Urothelium cell line (cell line): ENCODE measurements at regions not wholly inside any gene's neighbourhood (a gene's known extent, or its start where the extent isn't known, plus 50 kb on each side); places are given as distances from the start of the nearest gene placed in this dataset.
A peak's percentile ranks its signal among the peaks of the same experiment; 100 is the strongest.
"Not testable (repeated sequence)": the region's sequence is repeated elsewhere in the genome, so short reads cannot be mapped to it uniquely, and the experiment has no call there.

Experiments used
- DNase-seq: peaks from one replicate; pipeline ENCODE4 v3.0.0; 2011; ENCODE audit warnings: low spot score, mixed read lengths
- FAIRE-seq: peaks from 2 replicates; lab custom pipeline; 2011; peaks lifted over from hg19 to GRCh38; lab: Jason Lieb, UNC

GRCh38 chr5:124622851-124623250, 123.6 kb downstream of the ZNF608 start:
- FAIRE-seq, result no peak
- no peak for DNase-seq

GRCh38 chr5:124621279-124621678, 125.2 kb downstream of the ZNF608 start:
- FAIRE-seq, result no peak

GRCh38 chr5:124620743-124621142, 125.7 kb downstream of the ZNF608 start:
- no peak for FAIRE-seq
- DNase-seq, result no peak

More at GRCh38 chr5:124621279-124621678, 125.2 kb downstream of the ZNF608 start:
- DNase-seq, result no peak

- no peak for DNase-seq
Observed at GRCh38 chr5:124619121-124619520, 127.3 kb downstream of the ZNF608 start.

GRCh38 chr5:124617787-124618186, 128.7 kb downstream of the ZNF608 start:
- FAIRE-seq (no peak), DNase-seq (no peak)

More at GRCh38 chr5:124619121-124619520, 127.3 kb downstream of the ZNF608 start:
- no peak for FAIRE-seq

GRCh38 chr5:124614836-124615385, 131.5 kb downstream of the ZNF608 start:
- DNase-seq (no peak), FAIRE-seq (no peak)

GRCh38 chr5:124614105-124614504, 132.3 kb downstream of the ZNF608 start:
- no peak for DNase-seq
- FAIRE-seq, result no peak

- DNase-seq, result no peak
- no peak for FAIRE-seq
Observed at GRCh38 chr5:124613273-124613953, 133.0 kb downstream of the ZNF608 start.

- DNase-seq (no peak), FAIRE-seq (no peak)
Observed at GRCh38 chr5:124612023-124612422, 134.4 kb downstream of the ZNF608 start.

GRCh38 chr5:124611262-124611661, 135.2 kb downstream of the ZNF608 start:
- not testable (repeated sequence) for FAIRE-seq, DNase-seq

GRCh38 chr5:124609685-124610084, 136.8 kb downstream of the ZNF608 start:
- not testable (repeated sequence) for FAIRE-seq, DNase-seq

- no peak for FAIRE-seq
- no peak for DNase-seq
Observed at GRCh38 chr5:124606543-124606942, 139.9 kb downstream of the ZNF608 start.

- DNase-seq (no peak), FAIRE-seq (no peak)
Observed at GRCh38 chr5:124606093-124606492, 140.3 kb downstream of the ZNF608 start.

GRCh38 chr5:124605541-124605940, 140.9 kb downstream of the ZNF608 start:
- FAIRE-seq (no peak), DNase-seq (no peak)

- FAIRE-seq, result no peak
- no peak for DNase-seq
Observed at GRCh38 chr5:124604419-124604818, 142.0 kb downstream of the ZNF608 start.

- no peak for DNase-seq
Observed at GRCh38 chr5:124602925-124603650, 143.4 kb downstream of the ZNF608 start.

GRCh38 chr5:124599028-124599973, 147.1 kb downstream of the ZNF608 start:
- DNase-seq, result peak; percentile 68
- no peak for FAIRE-seq

More at GRCh38 chr5:124602925-124603650, 143.4 kb downstream of the ZNF608 start:
- no peak for FAIRE-seq

GRCh38 chr5:124596595-124597421, 149.6 kb downstream of the ZNF608 start:
- no peak for FAIRE-seq

GRCh38 chr5:124593952-124594351, 152.5 kb downstream of the ZNF608 start:
- FAIRE-seq, result no peak
- DNase-seq, result no peak

More at GRCh38 chr5:124596595-124597421, 149.6 kb downstream of the ZNF608 start:
- DNase-seq, result peak; percentile 85

- peak; percentile 40 for FAIRE-seq
- DNase-seq, result no peak
Observed at GRCh38 chr5:124592891-124593290, 153.5 kb downstream of the ZNF608 start.
